ENCODE measurements at regions not wholly inside any gene's neighbourhood (a gene's known extent, or its start where the extent isn't known, plus 50 kb on each side); places are given as distances from the start of the nearest gene placed in this dataset.

DNA sequence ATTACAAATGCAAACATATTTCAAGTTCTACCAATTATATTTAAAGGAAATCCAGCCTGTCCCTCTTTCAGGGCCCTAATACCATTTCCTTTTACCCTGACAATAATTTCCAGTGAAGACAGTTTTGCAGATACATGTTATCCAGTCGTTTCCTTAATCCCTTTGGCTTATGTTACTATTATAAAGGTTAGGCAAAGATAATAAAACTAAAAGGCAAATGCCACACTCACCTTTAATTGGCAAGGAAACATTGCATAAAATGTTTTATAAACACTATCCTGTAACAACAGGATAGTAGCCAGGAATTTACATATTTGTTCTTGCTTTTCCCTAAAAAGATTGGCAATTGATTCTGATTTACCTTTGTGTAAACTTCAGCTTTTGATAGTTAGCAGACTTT is 168.7 kb downstream of the AEBP2 start:
- peaks cover 0 to 2% (median 0%) of the 10 kb centered on the region in 3 donors for H3K27me3 Mint-ChIP-seq (ENCODE audit: low read depth in 3 of 3)
- intact Hi-C loops (cut with micrococcal nuclease): no loop called here

GRCh38 chr12:19613051-19613535 is 173.8 kb downstream of the AEBP2 start:
- Mint-ChIP-seq H3K9me3 (peaks cover 2 to 20% (median 7%) of the 10 kb centered on the region in 7 donors), H3K27ac (no peak overlapping the region), H3K4me3 (no peak overlapping the region), H3K27me3 (ENCODE audit: low read depth in 3 of 3) (peaks cover 0 to 1% (median 0%) of the 10 kb centered on the region in 3 donors), H3K4me1 (peaks cover 3% of the 10 kb centered on the region), H3K36me3 (no peaks in the 10 kb centered on the region)
- Histone ChIP-seq H3K9ac (ENCODE audit: insufficient read depth, low read length, poor library complexity, severe bottlenecking) (no peak overlapping the region), H3K4me3 (replicated peaks in 1 of 3; ENCODE audit: low read depth in 2 of 3, low read length in 3 of 3) (no peak overlapping the region), H3K27ac (ENCODE audit: low read depth in 1 of 2, low read length in 2 of 2) (no peak overlapping the region), H3K9me3 (replicated peaks in 1 of 2; ENCODE audit: control insufficient read depth in 1 of 2, insufficient read depth in 1 of 2, low read length in 2 of 2) (peaks cover 0 to 6% of the 10 kb centered on the region in 2 donors), H4K20me1 (ENCODE audit: insufficient read depth, low read length) (no peaks in the 10 kb centered on the region), H3K27me3 (ENCODE audit: control insufficient read depth in 2 of 2, insufficient read depth in 2 of 2, low read length in 2 of 2) (no peaks in the 10 kb centered on the region), H3K79me2 (ENCODE audit: insufficient read depth, low read length) (no peaks in the 10 kb centered on the region), H3K4me1 (ENCODE audit: control insufficient read depth in 1 of 2, insufficient read depth in 2 of 2, low read length in 2 of 2) (no peaks in the 10 kb centered on the region), H3K4me2 (replicated peaks; ENCODE audit: extremely low read depth, low read length, poor library complexity, severe bottlenecking) (no peak overlapping the region), H3K36me3 (replicated peaks in 1 of 2; ENCODE audit: control insufficient read depth in 1 of 2, insufficient read depth in 2 of 2, low read length in 2 of 2) (no peaks in the 10 kb centered on the region), H2AFZ (ENCODE audit: insufficient read depth, low read depth, low read length, poor library complexity, severe bottlenecking) (no peak overlapping the region)
- no peak for TF ChIP-seq CTCF (IDR thresholded peaks at IDR 0.05)
- 95% methylated on average over 5 of the region's 6 CpGs for WGBS (ENCODE audit: insufficient coverage)
- intact Hi-C loops (cut with micrococcal nuclease): no loop called here
- DNase-seq: no peak

More for the DNA sequence above, 168.7 kb downstream of the AEBP2 start:
- H4K20me1 ChIP-seq (ENCODE audit: insufficient read depth, low read length): no peaks in the 10 kb centered on the region
- H3K27me3 ChIP-seq (ENCODE audit: control insufficient read depth in 2 of 2, insufficient read depth in 2 of 2, low read length in 2 of 2): no peaks in the 10 kb centered on the region
- H3K4me2 ChIP-seq (replicated peaks; ENCODE audit: extremely low read depth, low read length, poor library complexity, severe bottlenecking): no peak overlapping the region
- no peaks in the 10 kb centered on the region for H3K79me2 ChIP-seq (ENCODE audit: insufficient read depth, low read length)
- peaks cover 7 to 20% (median 13%) of the 10 kb centered on the region in 7 donors for H3K9me3 Mint-ChIP-seq
- no peaks in the 10 kb centered on the region for H3K4me1 Mint-ChIP-seq
- no peaks in the 10 kb centered on the region for H3K36me3 ChIP-seq (replicated peaks in 1 of 2; ENCODE audit: control insufficient read depth in 1 of 2, insufficient read depth in 2 of 2, low read length in 2 of 2)
- no peak for TF ChIP-seq CTCF (IDR thresholded peaks at IDR 0.05)
- no CpG with 5 or more reads among the region's 1 CpG for WGBS (ENCODE audit: insufficient coverage)
- H3K9me3 ChIP-seq (replicated peaks in 1 of 2; ENCODE audit: control insufficient read depth in 1 of 2, insufficient read depth in 1 of 2, low read length in 2 of 2): peaks cover 0 to 9% of the 10 kb centered on the region in 2 donors
- DNase-seq: no peak
- H3K27ac ChIP-seq (ENCODE audit: low read depth in 1 of 2, low read length in 2 of 2): no peak overlapping the region
- H3K4me1 ChIP-seq (ENCODE audit: control insufficient read depth in 1 of 2, insufficient read depth in 2 of 2, low read length in 2 of 2): no peaks in the 10 kb centered on the region
- no peaks in the 10 kb centered on the region for H3K36me3 Mint-ChIP-seq
- no peak overlapping the region for H3K9ac ChIP-seq (ENCODE audit: insufficient read depth, low read length, poor library complexity, severe bottlenecking)
- no peak overlapping the region for H3K4me3 Mint-ChIP-seq
- H3K4me3 ChIP-seq (replicated peaks in 1 of 3; ENCODE audit: low read depth in 2 of 3, low read length in 3 of 3): no peak overlapping the region
- no peak overlapping the region for H2AFZ ChIP-seq (ENCODE audit: insufficient read depth, low read depth, low read length, poor library complexity, severe bottlenecking)
- no peak overlapping the region for H3K27ac Mint-ChIP-seq
